ENCODE measurements at regions not wholly inside any gene's neighbourhood (a gene's known extent, or its start where the extent isn't known, plus 50 kb on each side); places are given as distances from the start of the nearest gene placed in this dataset.
A peak's percentile ranks its signal among the peaks of the same experiment; 100 is the strongest.
"Not testable (repeated sequence)": the region's sequence is repeated elsewhere in the genome, so short reads cannot be mapped to it uniquely, and the experiment has no call there.

GRCh38 chr13:38159710-38160109 is 189.9 kb upstream of the UFM1 start:
- DNase-seq (ENCODE audit: low read depth, low spot score): no peak

- DNase-seq (ENCODE audit: low read depth, low spot score): no peak
Observed at GRCh38 chr13:38147050-38147449, 202.6 kb upstream of the UFM1 start.

GRCh38 chr13:38141792-38142191 is 207.9 kb upstream of the UFM1 start:
- no peak for DNase-seq (ENCODE audit: low read depth, low spot score)

- no peak for DNase-seq (ENCODE audit: low read depth, low spot score)
Observed at GRCh38 chr13:38135592-38135991, 214.1 kb upstream of the UFM1 start.

- no peak for DNase-seq (ENCODE audit: low read depth, low spot score)
Observed at GRCh38 chr13:38121267-38121666, 228.4 kb upstream of the UFM1 start.

GRCh38 chr13:38103851-38104250 is 234.3 kb upstream of the TRPC4 start:
- DNase-seq (ENCODE audit: low read depth, low spot score): no peak

GRCh38 chr13:38099751-38100150 is 230.2 kb upstream of the TRPC4 start:
- DNase-seq (ENCODE audit: low read depth, low spot score): no peak

GRCh38 chr13:38093425-38093824 is 223.9 kb upstream of the TRPC4 start:
- no peak for DNase-seq (ENCODE audit: low read depth, low spot score)

GRCh38 chr13:38090913-38091312 is 221.3 kb upstream of the TRPC4 start:
- DNase-seq (ENCODE audit: low read depth, low spot score): no peak

GRCh38 chr13:38086721-38087120 is 217.1 kb upstream of the TRPC4 start:
- DNase-seq (ENCODE audit: low read depth, low spot score): no peak

- no peak for DNase-seq (ENCODE audit: low read depth, low spot score)
Observed at GRCh38 chr13:38086013-38086412, 216.4 kb upstream of the TRPC4 start.

- DNase-seq (ENCODE audit: low read depth, low spot score): no peak
Observed at GRCh38 chr13:38073931-38074330, 204.4 kb upstream of the TRPC4 start.

- no peak for DNase-seq (ENCODE audit: low read depth, low spot score)
Observed at GRCh38 chr13:38072696-38073095, 203.1 kb upstream of the TRPC4 start.

GRCh38 chr13:38071340-38071739 is 201.8 kb upstream of the TRPC4 start:
- not testable (repeated sequence) for DNase-seq (ENCODE audit: low read depth, low spot score)

GRCh38 chr13:38053896-38054295 is 184.3 kb upstream of the TRPC4 start:
- no peak for DNase-seq (ENCODE audit: low read depth, low spot score)

GRCh38 chr13:38046049-38046376 is 176.4 kb upstream of the TRPC4 start:
- DNase-seq (ENCODE audit: low read depth, low spot score): no peak

- peak; percentile 24 for DNase-seq (ENCODE audit: low read depth, low spot score)
Observed at GRCh38 chr13:38045278-38046048, 175.9 kb upstream of the TRPC4 start.

GRCh38 chr13:38044067-38044466 is 174.5 kb upstream of the TRPC4 start:
- no peak for DNase-seq (ENCODE audit: low read depth, low spot score)

GRCh38 chr13:38042771-38043170 is 173.2 kb upstream of the TRPC4 start:
- DNase-seq (ENCODE audit: low read depth, low spot score): no peak

GRCh38 chr13:38024431-38024830 is 154.9 kb upstream of the TRPC4 start:
- no peak for DNase-seq (ENCODE audit: low read depth, low spot score)

- DNase-seq (ENCODE audit: low read depth, low spot score): no peak
Observed at GRCh38 chr13:38017320-38017719, 147.7 kb upstream of the TRPC4 start.

GRCh38 chr13:38013676-38014075 is 144.1 kb upstream of the TRPC4 start:
- no peak for DNase-seq (ENCODE audit: low read depth, low spot score)

- no peak for DNase-seq (ENCODE audit: low read depth, low spot score)
Observed at GRCh38 chr13:38012096-38012495, 142.5 kb upstream of the TRPC4 start.

- no peak for DNase-seq (ENCODE audit: low read depth, low spot score)
Observed at GRCh38 chr13:38008636-38009035, 139.1 kb upstream of the TRPC4 start.
